Neural cell (in vitro differentiated cells): ENCODE measurements at regions not wholly inside any gene's neighbourhood (a gene's known extent, or its start where the extent isn't known, plus 50 kb on each side); places are given as distances from the start of the nearest gene placed in this dataset.

Source experiments
- H2AFZ ChIP-seq: fragments of 200-600, 300-800 bp; sonication (generic), shearing (Covaris generic); 2 replicates; pipeline ENCODE4 v1.6.0; 2014; ENCODE audit warnings: low read depth, mild to moderate bottlenecking, antibody characterized with exemption, low read length, moderate library complexity
- H3F3A ChIP-seq: fragments of 200-600 bp; shearing (Covaris generic); 2 replicates; pipeline ENCODE4 v1.6.1; 2016; ENCODE audit warnings: mild to moderate bottlenecking, moderate library complexity, mixed read lengths, antibody characterized with exemption, low read length; ENCODE audit not compliant: insufficient read depth, poor library complexity, severe bottlenecking
- H3K27ac ChIP-seq: fragments of 200-600, 300-800 bp; sonication (generic), shearing (Covaris generic); 2 replicates; pipeline ENCODE4 v1.5.1; 2014; ENCODE audit warnings: mild to moderate bottlenecking, low read length, moderate library complexity
- H3K27me3 ChIP-seq: fragments of 300-800, 200-600 bp; sonication (generic), shearing (Covaris generic); 2 replicates; pipeline ENCODE4 v1.6.0; 2014; ENCODE audit warnings: mild to moderate bottlenecking, low read depth, low read length, moderate library complexity; ENCODE audit not compliant: insufficient read depth
- H3K36me3 ChIP-seq: fragments of 300-800, 200-600 bp; sonication (generic), shearing (Covaris generic); 2 replicates; pipeline ENCODE4 v1.5.1; 2014; ENCODE audit warnings: mild to moderate bottlenecking, antibody characterized with exemption, low read length, moderate library complexity; ENCODE audit not compliant: insufficient read depth
- H3K4me2 ChIP-seq: fragments of 300-800, 200-600 bp; sonication (generic), shearing (Covaris generic); 2 replicates; pipeline ENCODE4 v1.6.0; 2014; ENCODE audit warnings: mild to moderate bottlenecking, low read length
- H3K4me3 ChIP-seq: fragments of 300-800, 200-600 bp; sonication (generic), shearing (Covaris generic); 2 replicates; pipeline ENCODE4 v1.5.1; 2014; ENCODE audit warnings: mild to moderate bottlenecking, low read length, moderate library complexity
- H3K79me2 ChIP-seq: fragments of 200-600 bp; shearing (Covaris generic); replicated peaks from 2 replicates; pipeline ENCODE4 v1.6.0; 2014; ENCODE audit warnings: mild to moderate bottlenecking, low read length, moderate library complexity; ENCODE audit not compliant: insufficient read depth
- H3K9ac ChIP-seq: fragments of 300-800, 200-600 bp; sonication (generic), shearing (Covaris generic); 2 replicates; pipeline ENCODE4 v1.6.1; 2016; ENCODE audit warnings: mild to moderate bottlenecking, low read length, mixed read lengths
- H3K9me2 ChIP-seq: fragments of 200-600 bp; shearing (Covaris generic); 2 replicates; pipeline ENCODE4 v1.6.1; 2016; ENCODE audit warnings: mild to moderate bottlenecking, low read length, mixed read lengths; ENCODE audit not compliant: insufficient read depth
- H3K9me3 ChIP-seq: fragments of 200-600, 300-800 bp; sonication (generic), shearing (Covaris generic); 2 replicates; pipeline ENCODE4 v1.6.1; 2016; ENCODE audit warnings: mild to moderate bottlenecking, mixed run types, low read length, moderate library complexity, mixed read lengths
- H4K20me1 ChIP-seq: fragments of 200-600 bp; shearing (Covaris generic); 2 replicates; pipeline ENCODE4 v1.6.1; 2016; ENCODE audit warnings: mild to moderate bottlenecking, mixed run types; ENCODE audit not compliant: insufficient read depth
- CTCF ChIP-seq: fragments of 450-650 bp; IDR thresholded peaks from 2 replicates; pipeline ENCODE4 v1.5.1; 2014; ENCODE audit warnings: antibody characterized with exemption, mild to moderate bottlenecking, moderate library complexity; ENCODE audit not compliant: poor library complexity, severe bottlenecking
- EP300 ChIP-seq: fragments of 450-650 bp; conservative IDR thresholded peaks from 2 replicates; pipeline ENCODE4 v1.6.1; 2014; ENCODE audit warnings: antibody characterized with exemption, mild to moderate bottlenecking, moderate library complexity; ENCODE audit not compliant: poor library complexity, severe bottlenecking
- EZH2 ChIP-seq: fragments of 200-600, 300-800 bp; shearing (Covaris generic), sonication (generic); IDR thresholded peaks from 2 replicates; pipeline ENCODE4 v1.6.1; 2014; ENCODE audit warnings: antibody characterized with exemption, low read length, borderline replicate concordance, mild to moderate bottlenecking; ENCODE audit not compliant: insufficient read depth, poor library complexity, severe bottlenecking
- MXI1 ChIP-seq: fragments of 450-650 bp; conservative IDR thresholded peaks from 2 replicates; pipeline ENCODE4 v1.6.1; 2014; ENCODE audit warnings: antibody characterized with exemption, mild to moderate bottlenecking; ENCODE audit not compliant: poor library complexity, severe bottlenecking
- POLR2AphosphoS5 ChIP-seq: IDR thresholded peaks from 2 replicates; pipeline ENCODE4 v1.6.1; 2012
- RAD21 ChIP-seq: fragments of 450-650 bp; conservative IDR thresholded peaks from 2 replicates; pipeline ENCODE4 v1.6.1; 2014; ENCODE audit warnings: antibody characterized with exemption, mild to moderate bottlenecking, moderate library complexity
- REST ChIP-seq: IDR thresholded peaks from 2 replicates; pipeline ENCODE4 v1.6.1; 2012; ENCODE audit warnings: borderline replicate concordance
- SMC3 ChIP-seq: fragments of 450-650 bp; conservative IDR thresholded peaks from 2 replicates; pipeline ENCODE4 v1.6.1; 2014; ENCODE audit warnings: antibody characterized with exemption, mild to moderate bottlenecking, moderate library complexity; ENCODE audit not compliant: poor library complexity
- TAF1 ChIP-seq: IDR thresholded peaks from 2 replicates; pipeline ENCODE4 v1.6.1; 2012; ENCODE audit warnings: low read depth

- Histone ChIP-seq H3K79me2 (no peaks in the 10 kb centered on the region), H3K9me3 (no peaks in the 10 kb centered on the region)
Observed at GRCh38 chr10:10508211-10508610, 509.5 kb upstream of the CELF2 start.

GRCh38 chr10:10510179-10510578 lies 507.5 kb upstream of the CELF2 start:
- no peaks in the 10 kb centered on the region for H4K20me1 ChIP-seq
- no peak overlapping the region for H3K9ac ChIP-seq
- TF ChIP-seq MXI1 = no peak
- no peak for TF ChIP-seq TAF1
- TF ChIP-seq REST = no peak
- TF ChIP-seq EZH2 = no peak
- no peak for TF ChIP-seq RAD21
- no peak for TF ChIP-seq SMC3
- TF ChIP-seq CTCF = no peak
- no peak for TF ChIP-seq EP300
- TF ChIP-seq POLR2AphosphoS5 = no peak
- H3K9me3 ChIP-seq = no peaks in the 10 kb centered on the region
- no peaks in the 10 kb centered on the region for H3K36me3 ChIP-seq
- no peak overlapping the region for H3K4me3 ChIP-seq
- H3F3A ChIP-seq = no peaks in the 10 kb centered on the region
- no peak overlapping the region for H3K27ac ChIP-seq
- H3K79me2 ChIP-seq = no peaks in the 10 kb centered on the region
- no peak overlapping the region for H2AFZ ChIP-seq
- no peaks in the 10 kb centered on the region for H3K9me2 ChIP-seq
- no peaks in the 10 kb centered on the region for H3K27me3 ChIP-seq
- H3K4me2 ChIP-seq = no peak overlapping the region

More at GRCh38 chr10:10508211-10508610, 509.5 kb upstream of the CELF2 start:
- H3K36me3 ChIP-seq = no peaks in the 10 kb centered on the region
- H3F3A ChIP-seq = no peaks in the 10 kb centered on the region
- no peak overlapping the region for H3K4me3 ChIP-seq
- no peaks in the 10 kb centered on the region for H3K9me2 ChIP-seq
- H3K27ac ChIP-seq = no peak overlapping the region
- H4K20me1 ChIP-seq = no peaks in the 10 kb centered on the region
- no peak overlapping the region for H2AFZ ChIP-seq
- H3K4me2 ChIP-seq = no peak overlapping the region
- TF ChIP-seq CTCF = no peak
- no peaks in the 10 kb centered on the region for H3K27me3 ChIP-seq
- H3K9ac ChIP-seq = no peak overlapping the region
